ENCODE measurements at regions not wholly inside any gene's neighbourhood (a gene's known extent, or its start where the extent isn't known, plus 50 kb on each side); places are given as distances from the start of the nearest gene placed in this dataset.

GRCh38 chr14:101508196-101508947 is 52.9 kb upstream of the DIO3 start:
- peaks cover 0 to 9% of the 10 kb centered on the region in 2 donors for H3K9me3 ChIP-seq (ENCODE audit: control insufficient read depth in 2 of 2, low read length in 2 of 2)
- no peaks in the 10 kb centered on the region for H3K36me3 ChIP-seq (ENCODE audit: control insufficient read depth in 2 of 2, insufficient read depth in 2 of 2, low read length in 2 of 2)
- no peaks in the 10 kb centered on the region for H3K4me1 ChIP-seq (ENCODE audit: control insufficient read depth, insufficient read depth, low read length)
- no peak overlapping the region for H3K4me3 ChIP-seq (ENCODE audit: low read length in 2 of 2)
- no peaks in the 10 kb centered on the region for H3K27me3 ChIP-seq (ENCODE audit: control insufficient read depth in 1 of 2, insufficient read depth in 2 of 2, low read length in 2 of 2)
- H3K9ac ChIP-seq (ENCODE audit: low read length in 2 of 2), result no peak overlapping the region
- no peak overlapping the region for H3K27ac ChIP-seq (ENCODE audit: low read length)

GRCh38 chr14:101508948-101509729 is 52.2 kb upstream of the DIO3 start:
- Histone ChIP-seq H3K9me3 (ENCODE audit: control insufficient read depth in 2 of 2, low read length in 2 of 2) (peaks cover 0 to under 1% of the 10 kb centered on the region in 2 donors), H3K27me3 (ENCODE audit: control insufficient read depth in 1 of 2, insufficient read depth in 2 of 2, low read length in 2 of 2) (no peaks in the 10 kb centered on the region), H3K9ac (ENCODE audit: low read length in 2 of 2) (no peak overlapping the region), H3K4me3 (ENCODE audit: low read length in 2 of 2) (no peak overlapping the region), H3K4me1 (ENCODE audit: control insufficient read depth, insufficient read depth, low read length) (no peaks in the 10 kb centered on the region), H3K27ac (ENCODE audit: low read length) (no peak overlapping the region), H3K36me3 (ENCODE audit: control insufficient read depth in 2 of 2, insufficient read depth in 2 of 2, low read length in 2 of 2) (no peaks in the 10 kb centered on the region)

GRCh38 chr14:101509730-101510371 is 51.4 kb upstream of the DIO3 start:
- Histone ChIP-seq H3K4me1 (ENCODE audit: control insufficient read depth, insufficient read depth, low read length) (no peaks in the 10 kb centered on the region), H3K9me3 (ENCODE audit: control insufficient read depth in 2 of 2, low read length in 2 of 2) (no peaks in the 10 kb centered on the region), H3K27ac (ENCODE audit: low read length) (no peak overlapping the region), H3K27me3 (ENCODE audit: control insufficient read depth in 1 of 2, insufficient read depth in 2 of 2, low read length in 2 of 2) (no peaks in the 10 kb centered on the region), H3K4me3 (ENCODE audit: low read length in 2 of 2) (no peak overlapping the region), H3K9ac (ENCODE audit: low read length in 2 of 2) (no peak overlapping the region), H3K36me3 (ENCODE audit: control insufficient read depth in 2 of 2, insufficient read depth in 2 of 2, low read length in 2 of 2) (no peaks in the 10 kb centered on the region)

- H3K36me3 ChIP-seq (ENCODE audit: control insufficient read depth in 2 of 2, insufficient read depth in 2 of 2, low read length in 2 of 2), result no peaks in the 10 kb centered on the region
- H3K27me3 ChIP-seq (ENCODE audit: control insufficient read depth in 1 of 2, insufficient read depth in 2 of 2, low read length in 2 of 2), result no peaks in the 10 kb centered on the region
- no peak overlapping the region for H3K4me3 ChIP-seq (ENCODE audit: low read length in 2 of 2)
- no peak overlapping the region for H3K9ac ChIP-seq (ENCODE audit: low read length in 2 of 2)
- no peak overlapping the region for H3K27ac ChIP-seq (ENCODE audit: low read length)
- peaks cover 0 to 3% of the 10 kb centered on the region in 2 donors for H3K9me3 ChIP-seq (ENCODE audit: control insufficient read depth in 2 of 2, low read length in 2 of 2)
- no peaks in the 10 kb centered on the region for H3K4me1 ChIP-seq (ENCODE audit: control insufficient read depth, insufficient read depth, low read length)
These were observed 50.1 kb upstream of the DIO3 start for GRCh38 chr14:101511199-101511598.

Measured in stomach smooth muscle (tissue), 2 donors.